ENCODE measurements at regions not wholly inside any gene's neighbourhood (a gene's known extent, or its start where the extent isn't known, plus 50 kb on each side); places are given as distances from the start of the nearest gene placed in this dataset.

DNA sequence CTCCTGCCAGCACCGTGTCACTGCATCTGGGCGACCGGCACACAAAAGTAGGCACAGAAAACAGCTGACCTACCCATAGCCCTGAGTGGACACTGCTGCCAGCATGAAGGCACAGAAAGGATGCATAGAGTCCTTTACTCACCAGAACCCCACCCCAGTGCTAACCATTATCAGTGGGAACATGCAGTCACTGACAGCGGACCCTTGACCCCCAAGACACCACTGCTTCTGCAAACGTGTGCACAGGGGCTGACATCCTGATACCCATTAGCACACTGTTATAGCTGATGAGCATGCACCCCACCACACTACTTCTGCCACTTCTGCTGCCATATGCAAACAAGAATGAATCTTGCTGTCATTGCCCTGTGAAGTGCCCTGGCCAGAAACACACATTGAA, 953.0 kb upstream of the NCAM2 start:
- no peak overlapping the region for H3K4me3 ChIP-seq
- CTCF ChIA-PET (ENCODE audit: low intra/inter-chr PET ratio), result no interaction called here
- no peak overlapping the region for H2AFZ ChIP-seq (ENCODE audit: low read depth, low read length)
- in situ Hi-C loops (cut with MboI), result no loop called here
- no peaks in the 10 kb centered on the region for H3K27me3 ChIP-seq (ENCODE audit: control insufficient read depth in 2 of 2, insufficient read depth in 2 of 2, low read length in 2 of 2)
- H3K4me2 ChIP-seq (ENCODE audit: insufficient read depth, low read length), result peak overlapping the region; percentile 27; the same call in 1 of the 2 replicates
- 0 out of 4 replicates have a peak overlapping the region, but pooled peaks of 1 of the 2 experiments have one; percentile 19 for H3K9ac ChIP-seq (ENCODE audit: insufficient read depth in 1 of 2, low read depth in 2 of 2, low read length in 2 of 2)
- H3K79me2 ChIP-seq (ENCODE audit: control insufficient read depth, insufficient read depth, low read length), result no peaks in the 10 kb centered on the region
- POLR2A ChIA-PET, result no interaction called here
- H3K9me3 ChIP-seq (replicated peaks; ENCODE audit: control insufficient read depth, insufficient read depth, low read depth, low read length), result no peaks in the 10 kb centered on the region
- BruUV-seq (replicated peaks), result no TSS peak
- H3K9me1 ChIP-seq (ENCODE audit: control insufficient read depth, insufficient read depth, low read length), result no peaks in the 10 kb centered on the region
- H3K4me1 ChIP-seq (replicated peaks in 1 of 2; ENCODE audit: control insufficient read depth in 2 of 2, insufficient read depth in 2 of 2, low read length in 2 of 2), result peaks cover 0 to 7% of the 10 kb centered on the region in 2 experiments; a peak in 3 of 5 replicates
- no peaks in the 10 kb centered on the region for H4K20me1 ChIP-seq (replicated peaks; ENCODE audit: control insufficient read depth, insufficient read depth, low read length)
- H3K27ac ChIP-seq (ENCODE audit: extremely low read depth, low read depth, low read length), result no peak overlapping the region
- H3K36me3 ChIP-seq (ENCODE audit: control insufficient read depth, insufficient read depth, low read length), result no peaks in the 10 kb centered on the region
- DNase-seq (ENCODE audit: extremely low read depth in 1 of 4, low spot score in 3 of 4) (peak in 2 of 4 experiments; percentile 42 to 62), ATAC-seq (no peak; the same call in 2 of the 3 replicates), FAIRE-seq (no peak)
- intact Hi-C loops (cut with micrococcal nuclease), result no loop called here
- TF ChIP-seq THRAP3 (IDR thresholded peaks at IDR 0.05; ENCODE audit: borderline replicate concordance), result no peak
- peak; percentile 64 for TF ChIP-seq CBFA2T3 (IDR thresholded peaks at IDR 0.05)
- TF ChIP-seq ZNF217 (CRISPR knock-in tag; IDR thresholded peaks at IDR 0.05), result no peak
- TF ChIP-seq TAL1 (IDR thresholded peaks at IDR 0.05), result peak; percentile 18; the same call in 1 of the 2 replicates
- no peak for TF ChIP-seq CTBP1 (IDR thresholded peaks at IDR 0.05; ENCODE audit: borderline replicate concordance)
- no peak for TF ChIP-seq ZNF134 (CRISPR knock-in tag; conservative IDR thresholded peaks at IDR 0.05)
- TF ChIP-seq NFE2 (IDR thresholded peaks at IDR 0.05; ENCODE audit: low read depth), result no peak
- TF ChIP-seq ZNF12 (CRISPR knock-in tag; IDR thresholded peaks at IDR 0.05), result no peak
- TF ChIP-seq TSC22D4 (tag; IDR thresholded peaks at IDR 0.05), result no peak
- no peak for TF ChIP-seq RHOXF2B (CRISPR knock-in tag; conservative IDR thresholded peaks at IDR 0.05)
- TF ChIP-seq PHF21A (IDR thresholded peaks at IDR 0.05; ENCODE audit: borderline replicate concordance, low read depth), result no peak
- TF ChIP-seq DMBX1 (CRISPR knock-in tag; IDR thresholded peaks at IDR 0.05; ENCODE audit: borderline replicate concordance), result no peak
- TF ChIP-seq MXI1 (IDR thresholded peaks at IDR 0.05; ENCODE audit: low read depth, low read length), result no peak
- no peak for TF ChIP-seq E2F3 (CRISPR knock-in tag; IDR thresholded peaks at IDR 0.05)
- TF ChIP-seq ZBTB1 (CRISPR knock-in tag; IDR thresholded peaks at IDR 0.05; ENCODE audit: borderline replicate concordance, low read depth), result no peak
- no peak for TF ChIP-seq ZNF780A (CRISPR knock-in tag; IDR thresholded peaks at IDR 0.05)
- no peak for TF ChIP-seq BRCA1 (IDR thresholded peaks at IDR 0.05)
- no peak for TF ChIP-seq BRCA1 (CRISPR knock-in tag; IDR thresholded peaks at IDR 0.05)
- TF ChIP-seq TCF3 (CRISPR knock-in tag; IDR thresholded peaks at IDR 0.05), result peak; percentile 40
- TF ChIP-seq CBFA2T2 (conservative IDR thresholded peaks at IDR 0.05), result 0 out of 2 replicates have a peak, but pooled peaks have one; percentile 40
- 12% methylated on average over 5 of the region's 5 CpGs for WGBS (ENCODE audit: insufficient coverage, low coverage, missing lambda C conversion rate)

Measured in K562 (cell line).